DMS114 treated with DMSO at 0.1 percent for 48 hours (cell line): ENCODE measurements at regions not wholly inside any gene's neighbourhood (a gene's known extent, or its start where the extent isn't known, plus 50 kb on each side); places are given as distances from the start of the nearest gene placed in this dataset.

Source experiments
- DNase-seq: peaks from one replicate; lab custom pipeline; 2025; ENCODE audit not compliant: unreplicated experiment; lab: John Stamatoyannopoulos, UW

DNA sequence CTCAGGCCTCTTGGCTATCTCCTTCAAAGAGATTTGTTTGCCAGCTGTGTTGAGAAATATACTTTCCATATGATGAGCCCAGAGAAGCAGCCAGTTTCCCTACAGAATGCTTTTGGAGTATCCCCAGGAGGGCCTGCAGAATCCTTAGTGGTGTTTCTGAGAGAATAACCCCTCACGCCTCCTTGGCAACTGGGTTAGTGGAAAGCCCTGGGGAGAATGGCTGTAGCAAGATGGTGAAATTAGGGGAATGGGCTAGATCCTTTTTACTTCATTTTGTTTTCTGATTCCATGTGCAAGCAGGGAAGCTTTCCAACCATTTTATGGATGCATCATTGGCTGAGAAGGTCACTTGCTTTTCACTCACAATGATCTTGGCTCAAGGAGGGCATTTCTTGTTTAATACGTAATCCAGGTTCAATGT lies 364.6 kb downstream of the DMRT2 start:
- DNase-seq: no peak

DNA sequence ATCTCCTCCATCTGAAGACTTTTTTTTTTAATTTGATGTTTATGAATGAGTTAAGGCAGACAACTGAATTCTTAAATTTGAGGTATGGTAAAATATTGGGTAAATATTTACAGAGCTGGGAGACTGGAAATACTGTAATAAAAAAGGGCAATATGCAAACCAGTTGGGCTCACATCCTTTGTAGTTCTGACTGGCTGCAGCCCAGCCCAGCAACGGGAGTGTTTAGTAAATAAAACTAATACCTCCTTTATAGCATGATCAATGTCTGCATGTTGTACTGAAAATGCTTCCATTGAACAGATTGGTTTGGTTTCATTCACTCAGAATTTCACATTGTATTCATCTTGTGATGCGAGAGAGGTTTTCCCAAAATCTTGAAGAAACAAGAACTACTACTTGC lies 365.0 kb downstream of the DMRT2 start:
- no peak for DNase-seq

DNA sequence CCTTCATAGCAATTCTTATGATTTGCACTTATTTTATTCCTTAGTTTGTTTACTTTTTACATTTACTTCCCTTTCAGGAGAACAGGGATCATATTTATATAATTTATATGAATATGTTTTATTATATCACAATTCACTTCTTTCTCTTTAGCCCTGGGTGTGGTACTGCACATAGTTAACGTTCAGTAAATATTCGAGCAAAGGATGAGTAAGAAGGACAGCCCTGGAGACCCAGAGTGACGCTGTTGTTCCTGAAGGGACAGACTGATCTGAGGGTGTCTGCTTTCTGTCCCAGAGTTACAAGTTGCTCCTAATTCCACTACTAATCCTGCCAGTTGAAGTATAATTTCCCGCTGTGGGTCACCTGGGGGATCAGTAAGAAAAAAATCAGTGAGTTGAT lies 366.1 kb downstream of the DMRT2 start:
- no peak for DNase-seq

DNA sequence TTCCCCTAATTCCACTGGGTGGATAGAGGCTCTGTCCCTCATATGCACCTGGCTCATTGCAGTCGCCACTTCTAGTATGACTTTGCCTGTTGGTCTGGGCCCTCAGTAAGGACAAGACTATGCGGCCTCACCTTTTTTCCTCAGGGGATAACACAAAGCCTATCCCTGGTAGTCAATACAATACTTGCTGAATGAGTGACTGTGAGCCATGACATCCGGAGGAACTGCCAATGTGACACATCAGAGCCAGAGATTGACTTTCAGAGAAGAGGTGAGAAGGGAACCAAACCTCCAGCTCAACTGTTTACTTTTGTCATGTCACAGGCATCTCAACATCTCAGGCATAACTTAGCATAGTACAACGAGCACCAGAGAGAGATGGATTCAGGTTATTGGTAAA lies 371.3 kb downstream of the DMRT2 start:
- no peak for DNase-seq

DNA sequence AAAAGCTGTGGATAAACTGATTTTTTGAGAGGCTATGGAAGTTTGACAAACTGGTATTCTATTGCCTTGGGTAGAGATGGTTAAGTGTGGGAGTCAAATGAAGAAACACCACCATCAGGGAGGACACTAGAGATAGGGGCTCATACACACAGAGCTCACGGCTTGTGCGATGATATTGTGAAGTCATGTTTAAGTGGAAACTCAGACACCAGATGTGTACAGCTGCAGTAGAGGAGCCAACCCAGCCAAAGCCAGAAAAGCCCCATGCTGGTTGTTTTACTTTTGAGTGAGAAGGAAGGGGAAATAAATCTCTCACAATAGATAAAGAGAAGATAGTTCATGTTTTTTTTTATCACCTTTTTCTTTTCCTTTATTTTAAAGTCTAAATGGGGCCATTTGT lies 377.7 kb downstream of the DMRT2 start:
- DNase-seq: no peak

DNA sequence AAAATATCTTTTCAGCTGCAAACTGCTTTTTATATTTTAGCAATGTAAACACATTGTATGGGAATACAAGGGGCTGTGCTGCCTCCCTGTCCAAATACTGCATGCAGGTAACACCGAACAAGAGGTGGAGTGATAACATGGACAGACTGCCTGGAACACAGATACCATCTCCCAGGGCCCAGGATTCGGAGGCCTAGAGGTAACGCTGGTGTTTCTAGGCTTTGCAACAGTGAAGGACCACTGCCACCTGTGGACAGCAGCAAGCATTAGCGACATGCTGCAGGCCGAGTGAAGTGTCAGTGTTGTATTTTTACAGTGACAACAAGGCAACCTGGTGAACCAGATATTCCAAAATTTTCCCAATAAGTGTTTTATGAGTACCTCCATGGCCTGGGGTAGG lies 379.1 kb downstream of the DMRT2 start:
- DNase-seq: no peak

DNA sequence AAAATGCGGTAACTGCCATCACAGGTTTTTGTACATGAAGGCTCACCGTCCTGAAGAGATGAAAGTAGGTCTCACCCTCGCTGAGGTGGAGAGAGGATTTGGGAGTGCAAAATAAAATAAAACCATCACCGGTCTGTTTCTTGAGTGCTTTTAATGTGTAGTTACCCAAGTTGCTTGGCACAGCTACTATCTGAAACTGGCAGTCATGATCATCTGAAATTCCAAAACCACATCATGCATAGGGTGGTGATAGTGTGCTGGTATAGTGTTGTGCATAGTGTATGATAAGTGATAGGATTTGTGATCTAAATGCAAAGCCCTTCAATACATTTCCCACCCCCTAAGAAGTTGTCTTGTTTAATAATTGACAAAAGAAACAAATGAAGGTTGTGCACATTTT lies 381.3 kb downstream of the DMRT2 start:
- no peak for DNase-seq

DNA sequence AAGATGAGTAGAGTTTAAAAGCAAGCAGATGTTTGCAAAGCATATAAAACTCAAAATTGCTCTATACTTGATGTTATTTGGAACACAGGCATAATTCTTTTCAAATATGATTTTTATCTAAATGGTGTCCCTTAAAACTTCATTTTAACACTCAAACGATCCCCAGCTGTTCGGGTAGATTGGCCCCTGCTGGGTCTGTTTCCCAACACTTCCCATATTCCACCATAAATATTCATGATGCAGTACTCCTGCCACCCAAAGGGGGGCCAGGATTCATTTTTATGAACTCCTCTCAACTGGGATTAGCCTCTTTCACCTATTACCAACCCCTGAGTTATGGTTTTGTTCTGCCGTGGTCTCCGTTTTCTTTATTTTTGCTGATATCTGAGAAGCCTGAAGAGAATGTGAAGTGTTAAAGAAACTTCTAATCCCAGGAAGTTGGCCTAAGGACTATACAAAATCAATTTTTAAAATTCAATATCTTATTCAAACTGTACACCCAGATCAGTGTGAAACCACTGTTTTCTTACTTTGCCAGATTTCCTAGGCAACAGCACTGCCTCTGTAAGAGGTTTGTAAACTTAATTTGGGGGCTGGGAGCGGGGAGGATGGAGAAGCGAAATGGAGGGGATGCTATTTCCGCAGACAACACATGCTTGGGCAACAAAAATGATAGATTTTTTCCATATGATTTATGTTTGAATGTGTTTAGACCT lies 384.1 kb downstream of the DMRT2 start:
- no peak for DNase-seq

DNA sequence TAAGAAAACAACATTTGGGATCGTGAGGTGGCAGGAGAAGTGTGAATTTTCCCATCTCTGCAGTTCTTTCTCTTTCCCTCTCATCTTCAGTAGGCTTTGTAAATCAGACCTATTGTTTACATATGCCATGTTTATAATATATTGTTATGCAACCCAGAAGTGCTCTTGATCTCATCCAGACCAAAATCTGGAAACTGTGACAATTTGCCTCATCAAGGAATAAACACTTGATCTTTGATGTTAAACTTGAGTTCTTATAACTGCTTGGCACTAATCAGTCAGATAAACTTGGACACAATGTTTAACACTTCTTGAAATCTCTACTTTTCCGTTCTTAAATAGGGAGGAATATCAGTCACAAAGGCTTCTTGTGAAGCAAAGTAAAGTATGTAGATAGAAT lies 384.7 kb downstream of the DMRT2 start:
- DNase-seq: no peak

DNA sequence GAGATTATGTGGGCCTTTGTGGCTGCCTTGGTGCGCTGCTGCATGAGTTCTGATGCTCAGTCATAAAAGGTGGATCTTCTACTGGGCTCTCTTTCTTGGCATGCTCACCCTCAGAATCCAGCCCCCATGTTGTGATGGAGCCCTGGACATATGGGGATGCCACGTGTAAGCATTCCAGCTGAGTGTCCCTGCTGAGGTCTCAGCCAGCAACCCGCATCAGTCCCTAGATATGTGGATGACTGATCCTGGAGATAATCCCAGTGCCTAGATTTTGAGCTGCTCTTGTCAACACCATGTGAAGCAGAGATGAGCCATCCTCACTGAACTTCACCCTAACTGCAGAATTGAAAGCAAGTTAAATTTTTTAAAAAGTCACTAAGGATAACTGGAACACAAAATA lies 390.1 kb downstream of the DMRT2 start:
- DNase-seq: no peak

DNA sequence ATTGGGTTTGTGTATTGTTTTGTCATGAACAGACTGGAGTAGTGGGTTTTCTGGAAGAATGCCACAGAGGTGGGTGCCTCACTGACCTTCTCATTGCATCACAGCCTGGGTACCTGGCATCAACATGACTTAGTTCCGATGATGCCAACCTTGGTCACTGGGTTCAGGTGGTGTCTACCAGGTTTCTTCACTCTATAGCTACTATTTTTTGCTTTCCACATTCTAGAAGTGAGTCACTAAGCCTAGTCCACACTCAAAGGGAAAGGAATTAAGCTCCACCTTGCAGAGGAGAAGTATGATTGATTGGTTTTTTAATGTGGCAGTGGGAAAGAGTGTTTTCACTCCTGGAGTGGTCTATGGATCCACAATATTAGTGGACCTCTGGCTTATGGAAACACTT lies 391.9 kb downstream of the DMRT2 start:
- DNase-seq: no peak

DNA sequence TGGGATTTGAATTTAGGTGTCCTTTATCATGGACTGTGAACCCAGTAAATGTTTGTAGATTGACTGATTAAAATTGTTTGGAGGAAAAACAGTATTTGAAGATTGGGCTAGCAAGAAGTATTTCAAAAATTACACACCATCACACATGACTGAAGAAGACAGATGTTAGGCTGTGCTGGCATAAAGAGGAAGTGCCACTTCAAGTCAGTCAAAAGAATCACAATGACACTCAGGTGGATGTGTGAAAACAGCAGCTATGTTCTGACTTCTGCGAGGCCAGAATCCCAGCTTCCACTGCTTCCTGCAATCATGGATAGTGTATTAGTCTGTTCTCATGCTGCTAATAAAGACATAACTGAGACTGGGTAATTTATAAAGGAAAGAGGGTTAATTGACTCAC lies 393.3 kb downstream of the DMRT2 start:
- DNase-seq: no peak

DNA sequence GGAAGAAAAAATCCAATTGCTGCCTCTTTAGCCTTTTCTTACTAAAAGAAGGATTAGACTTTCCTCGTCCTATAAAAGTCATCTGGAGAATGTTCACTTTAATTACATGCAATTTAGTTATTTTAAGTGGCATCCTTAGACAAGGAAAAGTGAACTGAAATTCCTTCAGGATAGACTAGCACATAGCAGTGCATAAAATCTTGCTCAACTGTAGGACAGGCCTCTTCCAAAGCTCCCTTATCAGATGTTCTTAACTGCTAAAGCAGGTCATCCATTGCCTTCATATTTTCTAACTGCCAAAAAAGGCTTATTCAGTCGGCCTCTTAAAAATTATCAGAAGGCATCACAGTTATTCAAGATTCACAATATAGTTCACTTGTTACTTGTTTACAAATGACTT lies 396.5 kb downstream of the DMRT2 start:
- DNase-seq: no peak

DNA sequence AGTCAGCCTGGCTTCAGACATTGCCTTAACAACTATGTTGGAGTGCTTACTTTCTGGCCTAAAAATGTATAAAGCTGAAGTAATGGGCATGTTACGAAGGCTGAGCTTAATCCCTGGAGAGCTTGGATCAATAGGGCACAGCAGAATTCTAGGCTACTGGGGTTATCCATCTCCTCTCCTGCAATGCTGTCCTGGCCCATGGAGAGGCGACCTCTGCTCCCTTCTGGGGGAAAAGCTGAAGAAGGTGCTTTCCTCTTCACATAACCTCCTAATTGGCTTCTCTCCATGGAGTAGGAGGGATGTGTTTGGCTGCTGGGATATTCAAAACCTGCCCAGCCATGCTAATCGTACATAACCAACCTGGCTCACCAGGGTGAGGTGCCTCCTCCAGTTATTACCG lies 403.5 kb downstream of the DMRT2 start:
- DNase-seq: no peak

DNA sequence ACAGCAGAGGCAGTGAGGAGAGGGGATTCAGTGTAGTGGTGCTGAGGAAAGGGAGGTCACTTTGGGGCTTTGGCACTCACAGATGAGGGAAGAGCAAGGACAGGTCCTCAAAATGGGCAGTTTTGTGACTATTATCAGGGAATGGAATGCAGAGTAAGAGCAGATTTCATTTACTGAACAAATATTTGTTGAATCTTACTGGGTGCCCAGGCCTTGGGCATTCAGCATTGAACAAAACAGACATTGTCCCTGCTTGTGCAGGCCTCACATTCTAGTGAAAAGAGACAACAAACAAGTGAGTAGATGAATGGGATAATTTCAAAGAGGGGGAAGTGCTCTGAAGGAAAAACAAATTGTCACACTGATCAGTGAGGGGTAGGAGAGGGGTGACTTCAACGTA lies 404.1 kb downstream of the DMRT2 start:
- no peak for DNase-seq

DNA sequence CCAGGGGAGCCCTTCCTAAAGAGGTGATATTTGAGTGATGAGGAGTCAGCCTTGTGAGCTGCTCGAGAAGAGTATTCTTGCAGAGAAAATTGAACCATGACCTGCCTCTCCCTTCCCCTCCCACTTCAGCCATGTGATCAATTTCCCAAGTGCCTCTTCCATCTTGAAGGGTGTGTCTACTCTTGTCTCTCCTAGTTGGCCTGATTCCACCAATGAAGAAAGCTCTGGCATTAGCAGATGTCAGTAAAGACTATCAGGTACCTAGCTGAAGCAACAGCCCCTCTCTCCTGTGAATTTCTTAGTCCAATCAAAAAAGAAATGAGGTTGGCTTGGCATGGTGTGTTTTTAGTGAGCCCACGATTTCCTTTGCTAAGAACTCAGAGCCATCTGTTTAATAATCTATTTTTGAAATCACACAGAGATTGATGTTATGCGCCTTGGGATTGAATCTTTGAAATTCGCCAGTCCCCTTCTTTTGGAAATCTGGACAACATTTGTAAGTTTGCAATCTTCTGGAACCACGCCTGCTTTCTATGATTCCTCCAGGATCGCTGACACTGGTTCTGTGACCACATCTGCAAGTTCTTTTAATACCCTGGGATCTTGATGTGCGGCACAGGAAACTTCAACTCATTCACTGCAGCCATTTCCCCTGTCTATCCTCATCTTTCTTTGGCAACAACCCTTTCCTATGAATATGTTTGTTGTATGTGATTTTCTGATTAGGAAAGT lies 404.6 kb downstream of the DMRT2 start:
- DNase-seq: no peak

DNA sequence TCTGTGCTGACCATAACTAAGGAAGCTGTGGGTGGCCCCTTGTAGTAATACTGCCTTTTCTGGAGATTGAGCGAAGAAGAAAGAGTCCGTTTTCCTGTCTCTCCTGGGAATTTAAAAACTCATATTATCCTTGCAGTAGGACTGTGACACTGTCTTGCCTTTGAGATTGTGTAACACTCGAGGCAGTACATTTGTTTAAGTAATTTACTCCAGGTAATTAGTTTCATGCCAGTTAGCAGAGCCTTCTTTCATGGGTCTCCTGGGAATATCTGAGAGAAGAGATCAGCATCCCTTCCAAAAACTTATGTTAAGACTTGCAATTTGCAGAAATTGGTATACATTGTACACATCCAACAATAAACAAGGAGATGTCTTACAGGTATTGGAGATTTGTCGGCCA lies 405.6 kb downstream of the DMRT2 start:
- no peak for DNase-seq

DNA sequence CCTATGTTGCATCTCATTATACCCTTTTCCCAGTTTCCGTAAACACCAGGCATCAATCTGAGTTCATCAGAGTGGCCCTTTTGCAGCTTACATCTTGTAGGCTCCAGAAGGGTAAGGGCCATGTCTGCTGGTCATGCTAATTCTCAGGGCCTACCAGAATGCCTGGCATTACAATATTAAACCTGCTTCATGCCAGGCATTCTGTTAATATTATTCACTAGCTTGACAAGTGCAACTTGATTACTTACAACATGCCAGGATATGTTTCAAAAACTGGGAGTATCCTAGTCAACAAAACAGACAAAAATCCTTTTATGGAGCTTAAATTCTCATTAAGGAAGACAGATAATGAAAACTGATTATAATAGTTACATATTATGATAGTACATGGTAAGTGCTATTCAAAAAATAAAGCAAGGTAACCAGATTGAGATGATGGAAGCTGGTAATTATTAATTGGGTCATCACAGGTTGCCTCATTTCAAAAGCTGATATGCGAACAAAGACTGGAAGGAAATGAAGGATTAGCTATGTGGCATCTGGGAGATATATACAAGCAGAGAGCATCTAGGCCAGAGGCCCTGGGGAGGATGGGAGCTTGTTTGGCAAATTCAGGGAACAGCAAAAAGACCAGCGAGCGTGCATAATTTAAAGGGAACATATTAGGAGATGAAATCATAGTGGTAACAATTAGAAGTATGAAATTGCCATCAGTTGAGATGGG lies 406.3 kb downstream of the DMRT2 start:
- DNase-seq: no peak

DNA sequence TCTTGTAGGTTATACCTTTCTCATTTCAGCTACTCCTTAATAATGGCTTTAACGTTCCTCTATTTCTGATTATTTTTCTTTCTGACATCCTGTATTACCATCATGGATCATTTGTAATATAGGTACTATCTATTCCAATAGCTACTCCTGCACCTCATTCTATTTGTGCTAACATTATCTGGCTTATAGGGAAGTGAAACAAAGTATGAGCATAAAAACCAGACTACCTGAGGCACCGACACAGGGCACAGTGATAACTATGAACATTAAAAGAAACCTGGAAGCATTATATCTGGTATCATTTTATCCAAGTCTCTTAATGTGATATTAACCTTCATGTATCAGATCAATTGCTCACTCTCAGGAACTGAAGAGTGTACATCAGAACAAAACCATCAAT lies 407.3 kb downstream of the DMRT2 start:
- no peak for DNase-seq

DNA sequence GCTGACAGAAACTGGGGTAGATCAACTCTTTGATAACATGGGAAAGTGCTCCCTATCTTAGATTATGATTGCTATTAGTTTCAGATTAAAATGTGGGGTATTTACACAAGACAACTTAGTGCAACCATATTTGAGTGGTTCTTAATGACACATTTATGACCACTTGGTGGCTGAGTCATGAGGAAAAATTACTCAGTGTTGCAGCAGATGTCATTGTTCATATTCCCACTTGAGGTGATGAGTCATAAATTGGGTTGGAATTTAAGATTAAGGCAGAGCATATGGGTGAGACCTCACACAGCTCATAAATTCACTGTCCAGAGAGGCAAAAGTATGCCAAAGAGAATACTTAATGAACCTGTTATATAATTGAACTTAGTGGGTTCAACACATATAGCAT lies 408.3 kb downstream of the DMRT2 start:
- no peak for DNase-seq

DNA sequence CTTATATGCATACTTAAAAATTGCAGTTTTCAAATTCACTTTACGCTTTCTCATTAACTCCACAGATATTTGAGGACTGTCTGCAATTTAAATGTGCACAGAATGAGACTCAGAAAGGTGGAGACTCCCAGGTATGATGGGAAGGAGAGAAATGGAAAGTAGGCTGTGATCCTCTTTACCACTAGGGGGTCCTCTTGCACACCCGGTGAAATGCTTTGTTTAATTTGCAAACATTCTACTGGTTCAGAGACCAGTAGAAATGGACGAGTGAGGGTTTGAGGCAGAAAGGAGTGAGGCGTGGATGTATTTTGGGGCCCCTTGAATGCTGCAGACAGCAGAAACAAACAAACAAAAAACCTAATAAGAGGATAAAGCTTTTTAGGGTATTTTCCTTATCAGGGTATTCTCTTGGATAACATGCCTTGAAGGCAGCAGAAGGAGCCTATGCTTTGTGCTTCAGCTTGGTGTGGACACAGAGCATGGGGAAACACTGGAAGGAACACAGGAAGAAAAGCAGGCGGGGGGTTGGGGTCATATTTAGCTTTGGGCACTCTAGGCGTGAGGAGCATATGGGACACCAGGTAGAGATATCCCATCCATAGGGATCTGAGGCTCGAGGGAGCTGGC lies 410.1 kb downstream of the DMRT2 start:
- DNase-seq: no peak

DNA sequence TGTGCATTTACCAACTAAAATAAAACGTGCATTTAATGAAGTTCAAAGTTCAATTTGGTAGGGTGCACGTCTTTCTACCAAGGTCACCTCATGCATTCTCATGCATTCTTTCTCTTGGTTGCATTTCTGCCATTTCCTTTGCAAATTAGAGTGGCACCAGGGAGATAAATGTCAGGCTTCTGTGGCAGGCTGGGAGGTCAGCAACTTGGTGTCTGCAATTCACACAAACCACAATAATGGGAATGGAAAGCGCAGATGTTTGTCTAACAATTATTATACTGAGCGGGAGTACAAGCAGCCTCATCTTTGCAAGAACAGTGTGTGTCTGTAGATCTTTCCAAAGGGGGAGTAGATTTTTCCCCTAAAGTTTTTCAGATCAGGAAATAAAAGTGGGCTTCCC lies 411.7 kb downstream of the DMRT2 start:
- no peak for DNase-seq
